Stomach (tissue), 4 donors: ENCODE measurements at regions not wholly inside any gene's neighbourhood (a gene's known extent, or its start where the extent isn't known, plus 50 kb on each side); places are given as distances from the start of the nearest gene placed in this dataset.

Source experiments
- CTCF ChIP-seq, 7 experiments: fragments of 450-650 bp in 4 of 7; fragments of 200-600 bp in 3 of 7; sonication (generic) in 3 of 7; IDR thresholded peaks; one replicate each; pipeline ENCODE4 v1.5.1; 2016 to 2019; ENCODE audit warnings: antibody characterized with exemption in 7 of 7, control low read depth in 2 of 7, mild to moderate bottlenecking in 1 of 7
- EP300 ChIP-seq: sonication (generic); formaldehyde crosslinking; IDR thresholded peaks from one replicate; pipeline ENCODE4 v1.6.1; 2017; ENCODE audit warnings: antibody characterized with exemption
- POLR2AphosphoS5 ChIP-seq, 3 donors: sonication (generic); formaldehyde crosslinking; IDR thresholded peaks; one replicate each; pipeline ENCODE4 v1.6.1; 2016; ENCODE audit warnings: antibody characterized with exemption in 3 of 3

DNA sequence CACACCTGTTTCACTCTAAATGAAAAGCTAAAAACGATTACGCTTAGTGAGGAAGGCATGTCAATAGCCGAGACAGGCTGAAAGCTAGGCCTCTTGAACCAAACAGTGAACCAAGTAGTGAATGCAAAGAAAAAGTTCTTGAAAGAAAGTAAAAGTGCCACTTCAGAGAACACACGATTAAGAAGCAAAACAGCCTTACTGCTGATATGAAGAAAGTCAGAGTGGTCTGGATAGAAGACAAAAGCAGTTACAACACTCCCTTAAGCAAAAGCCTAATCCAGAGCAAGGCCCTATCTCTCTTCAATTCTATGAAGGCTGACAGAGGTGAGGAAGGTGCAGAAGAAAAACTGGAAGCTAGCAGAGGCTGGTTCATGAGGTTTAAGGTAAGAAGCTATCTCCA, 130.7 kb downstream of the SIPA1L2 start:
- TF ChIP-seq CTCF (IDR thresholded peaks at IDR 0.05) (no peak), POLR2AphosphoS5 (IDR thresholded peaks at IDR 0.05) (no peak), EP300 (no peak)
